ENCODE measurements at regions not wholly inside any gene's neighbourhood (a gene's known extent, or its start where the extent isn't known, plus 50 kb on each side); places are given as distances from the start of the nearest gene placed in this dataset.

- no peak for TF ChIP-seq CTCF (IDR thresholded peaks at IDR 0.05 in 8 of 11, conservative IDR thresholded peaks at IDR 0.05 in 3 of 11)
- TF ChIP-seq POLR2A (IDR thresholded peaks at IDR 0.05): no peak
These were observed 57.5 kb upstream of the TRA2B start for GRCh38 chr3:185995352-185995751.
